Upper lobe of left lung (tissue), 4 donors: ENCODE measurements at regions not wholly inside any gene's neighbourhood (a gene's known extent, or its start where the extent isn't known, plus 50 kb on each side); places are given as distances from the start of the nearest gene placed in this dataset.

Experiments
- CTCF ChIP-seq, 6 experiments: fragments of 450-650 bp in 4 of 6; fragments of 200-600 bp in 2 of 6; sonication (generic) in 2 of 6; IDR thresholded peaks; one replicate each; pipeline ENCODE4 v1.5.1; 2016 to 2019; ENCODE audit warnings: antibody characterized with exemption in 6 of 6
- EP300 ChIP-seq, 4 donors: sonication (generic); formaldehyde crosslinking; IDR thresholded peaks; one replicate each; pipeline ENCODE4 v1.5.1; 2017; ENCODE audit warnings: antibody characterized with exemption in 4 of 4, control low read depth in 2 of 4

- TF ChIP-seq EP300 (IDR thresholded peaks at IDR 0.05) = no peak
- TF ChIP-seq CTCF (IDR thresholded peaks at IDR 0.05) = no peak
Observed at GRCh38 chr5:29896646-29897045, 1296.8 kb upstream of the CDH6 start.
